PC-3 (cell line): ENCODE measurements at regions not wholly inside any gene's neighbourhood (a gene's known extent, or its start where the extent isn't known, plus 50 kb on each side); places are given as distances from the start of the nearest gene placed in this dataset.

Experiments
- CTCF ChIP-seq: fragments of 300-600 bp; sonication (generic); conservative IDR thresholded peaks from 2 replicates; pipeline ENCODE4 v1.5.1; 2017; ENCODE audit warnings: antibody characterized with exemption, low read depth, mild to moderate bottlenecking, low read length
- EZH2 ChIP-seq: fragments of 300-600 bp; sonication (generic); IDR thresholded peaks from one replicate; pipeline ENCODE4 v1.6.1; 2017; ENCODE audit warnings: antibody characterized with exemption, mild to moderate bottlenecking, low read length; ENCODE audit not compliant: unreplicated experiment

- TF ChIP-seq EZH2 = no peak
- no peak for TF ChIP-seq CTCF
Observed at GRCh38 chr22:27420195-27420816, 381.2 kb downstream of the MN1 start.
